ENCODE measurements at regions not wholly inside any gene's neighbourhood (a gene's known extent, or its start where the extent isn't known, plus 50 kb on each side); places are given as distances from the start of the nearest gene placed in this dataset.
A peak's percentile ranks its signal among the peaks of the same experiment; 100 is the strongest.

- DNase-seq (ENCODE audit: low spot score): no peak
Observed at GRCh38 chr1:82644186-82644915, 843.6 kb downstream of the ADGRL2 start.

- DNase-seq (ENCODE audit: low spot score): no peak
Observed at GRCh38 chr1:82640352-82640751, 839.6 kb downstream of the ADGRL2 start.

- DNase-seq (ENCODE audit: low spot score): no peak
Observed at GRCh38 chr1:82634266-82634665, 833.5 kb downstream of the ADGRL2 start.

GRCh38 chr1:82632155-82632554 lies 831.4 kb downstream of the ADGRL2 start:
- DNase-seq (ENCODE audit: low spot score): no peak

- DNase-seq (ENCODE audit: low spot score): no peak
Observed at GRCh38 chr1:82628887-82629286, 828.2 kb downstream of the ADGRL2 start.

- no peak for DNase-seq (ENCODE audit: low spot score)
Observed at GRCh38 chr1:82625537-82625936, 824.8 kb downstream of the ADGRL2 start.

- no peak for DNase-seq (ENCODE audit: low spot score)
Observed at GRCh38 chr1:82621076-82621475, 820.3 kb downstream of the ADGRL2 start.

GRCh38 chr1:82614090-82614489 lies 813.4 kb downstream of the ADGRL2 start:
- no peak for DNase-seq (ENCODE audit: low spot score)

- no peak for DNase-seq (ENCODE audit: low spot score)
Observed at GRCh38 chr1:82612986-82613385, 812.3 kb downstream of the ADGRL2 start.

GRCh38 chr1:82606546-82606945 lies 805.8 kb downstream of the ADGRL2 start:
- no peak for DNase-seq (ENCODE audit: low spot score)

- peak; percentile 30 for DNase-seq (ENCODE audit: low spot score)
Observed at GRCh38 chr1:82604524-82604923, 803.8 kb downstream of the ADGRL2 start.

GRCh38 chr1:82600314-82600713 lies 799.6 kb downstream of the ADGRL2 start:
- no peak for DNase-seq (ENCODE audit: low spot score)

GRCh38 chr1:82598812-82599211 lies 798.1 kb downstream of the ADGRL2 start:
- DNase-seq (ENCODE audit: low spot score): no peak

GRCh38 chr1:82598337-82598736 lies 797.6 kb downstream of the ADGRL2 start:
- DNase-seq (ENCODE audit: low spot score): no peak

GRCh38 chr1:82597649-82598048 lies 796.9 kb downstream of the ADGRL2 start:
- no peak for DNase-seq (ENCODE audit: low spot score)

GRCh38 chr1:82597141-82597540 lies 796.4 kb downstream of the ADGRL2 start:
- DNase-seq (ENCODE audit: low spot score): no peak

- no peak for DNase-seq (ENCODE audit: low spot score)
Observed at GRCh38 chr1:82593561-82593960, 792.8 kb downstream of the ADGRL2 start.

GRCh38 chr1:82589588-82589987 lies 788.9 kb downstream of the ADGRL2 start:
- no peak for DNase-seq (ENCODE audit: low spot score)

GRCh38 chr1:82587371-82587770 lies 786.6 kb downstream of the ADGRL2 start:
- no peak for DNase-seq (ENCODE audit: low spot score)

GRCh38 chr1:82586473-82586872 lies 785.7 kb downstream of the ADGRL2 start:
- no peak for DNase-seq (ENCODE audit: low spot score)

GRCh38 chr1:82582347-82582746 lies 781.6 kb downstream of the ADGRL2 start:
- no peak for DNase-seq (ENCODE audit: low spot score)

- no peak for DNase-seq (ENCODE audit: low spot score)
Observed at GRCh38 chr1:82578086-82578726, 777.5 kb downstream of the ADGRL2 start.

GRCh38 chr1:82567348-82567747 lies 766.6 kb downstream of the ADGRL2 start:
- DNase-seq (ENCODE audit: low spot score): no peak

- no peak for DNase-seq (ENCODE audit: low spot score)
Observed at GRCh38 chr1:82565546-82565945, 764.8 kb downstream of the ADGRL2 start.

All from putamen (tissue), 1 donor.